MCF 10A (cell line): ENCODE measurements at regions not wholly inside any gene's neighbourhood (a gene's known extent, or its start where the extent isn't known, plus 50 kb on each side); places are given as distances from the start of the nearest gene placed in this dataset.

Experiments used
- BruUV-seq: library from RNA; stranded (reverse); fragments of 400-500 nt; replicated peaks from 2 replicates; lab custom pipeline; 2021; lab: Mats Ljungman, UMichigan
- CTCF ChIA-PET: fragments of 300-600 bp; sonication (Branson Sonifier 250); formaldehyde crosslinking; extraction: SDS; loops from one replicate; lab custom pipeline; 2021; ENCODE audit warnings: antibody characterized with exemption, inconsistent platforms; lab: Yijun Ruan, JAX
- POLR2A ChIA-PET: fragments of 300-600, 350-650 bp; sonication (Branson Sonifier 250); formaldehyde crosslinking; extraction: SDS; loops from one replicate; lab custom pipeline; 2020; ENCODE audit warnings: antibody characterized with exemption, inconsistent platforms; lab: Yijun Ruan, JAX
- DNase-seq: peaks from one replicate; pipeline ENCODE4 v3.0.0-alpha.2; 2018; ENCODE audit not compliant: unreplicated experiment
- H3K27ac Mint-ChIP-seq: one replicate; pipeline ENCODE4 v1.8.0; 2022; ENCODE audit warnings: mild to moderate bottlenecking, low read depth, mixed read lengths; ENCODE audit not compliant: unreplicated experiment
- H3K27me3 Mint-ChIP-seq: one replicate; pipeline ENCODE4 v1.8.0; 2022; ENCODE audit warnings: mixed read lengths; ENCODE audit not compliant: insufficient read depth, unreplicated experiment
- H3K36me3 Mint-ChIP-seq: one replicate; pipeline ENCODE4 v1.8.0; 2022; ENCODE audit warnings: mild to moderate bottlenecking, moderate library complexity, mixed read lengths; ENCODE audit not compliant: insufficient read depth, unreplicated experiment
- H3K4me1 Mint-ChIP-seq: one replicate; pipeline ENCODE4 v1.8.0; 2022; ENCODE audit warnings: mixed read lengths; ENCODE audit not compliant: insufficient read depth, unreplicated experiment
- H3K4me3 Mint-ChIP-seq: one replicate; pipeline ENCODE4 v1.8.0; 2022; ENCODE audit warnings: mild to moderate bottlenecking, moderate library complexity, mixed read lengths; ENCODE audit not compliant: unreplicated experiment
- H3K9me3 Mint-ChIP-seq: one replicate; pipeline ENCODE4 v1.8.0; 2022; ENCODE audit warnings: mixed read lengths; ENCODE audit not compliant: unreplicated experiment
- CTCF ChIP-seq: fragments of 200-600 bp; IDR thresholded peaks from one replicate; pipeline ENCODE4 v1.8.0; 2022; ENCODE audit warnings: antibody characterized with exemption, mild to moderate bottlenecking; ENCODE audit not compliant: unreplicated experiment
- intact Hi-C: fragments of 100-400 bp; cut with micrococcal nuclease; formaldehyde crosslinking; loops from 2 replicates; pipeline ENCODE4 v1.14.1; 2022

- H3K36me3 Mint-ChIP-seq, result no peaks in the 10 kb centered on the region
- ChIA-PET CTCF (interaction anchor here (1.0 kb wide), 1 partner anchor 233 kb away, joined by 4 read pairs; no protein-coding TSS in a partner anchor), POLR2A (no interaction called here)
- H3K27me3 Mint-ChIP-seq, result no peaks in the 10 kb centered on the region
- intact Hi-C loops, result no loop called here
- peaks cover 6% of the 10 kb centered on the region for H3K4me1 Mint-ChIP-seq
- no TSS peak for BruUV-seq
- peak overlapping the region; percentile 2 for H3K27ac Mint-ChIP-seq
- peak; percentile 21 for DNase-seq
- no peak for TF ChIP-seq CTCF
- H3K4me3 Mint-ChIP-seq, result no peak overlapping the region
- H3K9me3 Mint-ChIP-seq, result no peaks in the 10 kb centered on the region
Measured at GRCh38 chr1:61618755-61619154, 106.2 kb downstream of the TM2D1 start.

- POLR2A ChIA-PET, result no interaction called here
- Mint-ChIP-seq H3K4me1 (peaks cover 6% of the 10 kb centered on the region), H3K27ac (peak overlapping the region; percentile 2), H3K4me3 (no peak overlapping the region), H3K27me3 (no peaks in the 10 kb centered on the region), H3K36me3 (no peaks in the 10 kb centered on the region), H3K9me3 (no peaks in the 10 kb centered on the region)
- intact Hi-C loops, result no loop called here
- no TSS peak for BruUV-seq
- no peak for DNase-seq
- CTCF ChIA-PET, result no interaction called here
- no peak for TF ChIP-seq CTCF
Measured at GRCh38 chr1:61618193-61618592, 106.7 kb downstream of the TM2D1 start.

GRCh38 chr1:61616830-61617229, 108.1 kb downstream of the TM2D1 start:
- no TSS peak for BruUV-seq
- H3K4me3 Mint-ChIP-seq, result no peak overlapping the region
- H3K4me1 Mint-ChIP-seq, result peaks cover 6% of the 10 kb centered on the region
- no peaks in the 10 kb centered on the region for H3K27me3 Mint-ChIP-seq
- H3K27ac Mint-ChIP-seq, result no peak overlapping the region
- ChIA-PET POLR2A (no interaction called here), CTCF (no interaction called here)
- no peaks in the 10 kb centered on the region for H3K36me3 Mint-ChIP-seq
- intact Hi-C loops, result no loop called here
- DNase-seq, result no peak
- H3K9me3 Mint-ChIP-seq, result no peaks in the 10 kb centered on the region
- TF ChIP-seq CTCF, result no peak

- BruUV-seq, result no TSS peak
- no peaks in the 10 kb centered on the region for H3K36me3 Mint-ChIP-seq
- no peak overlapping the region for H3K4me3 Mint-ChIP-seq
- ChIA-PET CTCF (no interaction called here), POLR2A (no interaction called here)
- intact Hi-C loops, result no loop called here
- H3K27ac Mint-ChIP-seq, result no peak overlapping the region
- H3K27me3 Mint-ChIP-seq, result no peaks in the 10 kb centered on the region
- no peaks in the 10 kb centered on the region for H3K9me3 Mint-ChIP-seq
- no peaks in the 10 kb centered on the region for H3K4me1 Mint-ChIP-seq
- DNase-seq, result no peak
- no peak for TF ChIP-seq CTCF
Measured at GRCh38 chr1:61612602-61613001, 112.3 kb downstream of the TM2D1 start.
